CD8-positive, alpha-beta memory T cell (primary cell): ENCODE measurements at regions not wholly inside any gene's neighbourhood (a gene's known extent, or its start where the extent isn't known, plus 50 kb on each side); places are given as distances from the start of the nearest gene placed in this dataset.
"Not testable (repeated sequence)": the region's sequence is repeated elsewhere in the genome, so short reads cannot be mapped to it uniquely, and the experiment has no call there.

Experiments used
- CTCF ChIA-PET: fragments of 350-600 bp; sonication (Branson Sonifier 250); formaldehyde crosslinking; loops from one replicate; lab custom pipeline; 2021; ENCODE audit warnings: antibody characterized with exemption; lab: Charles Lee
- POLR2A ChIA-PET: fragments of 350-600 bp; sonication (Branson Sonifier 250); formaldehyde crosslinking; loops from one replicate; lab custom pipeline; 2021; ENCODE audit warnings: antibody characterized with exemption; lab: Charles Lee
- DNase-seq, 5 donors: peaks; one replicate each; pipeline versions ENCODE4 v3.0.0 to v3.0.0-alpha.2; 2020 to 2022; ENCODE audit warnings: mixed read lengths in 1 of 5
- H3K27ac ChIP-seq: one replicate; pipeline ENCODE4 v1.7.0; 2013; ENCODE audit warnings: low read depth, mild to moderate bottlenecking, low read length, moderate library complexity
- H3K27me3 ChIP-seq: 2 replicates; pipeline ENCODE4 v1.7.0; 2013; ENCODE audit warnings: low read length, mild to moderate bottlenecking; ENCODE audit not compliant: insufficient read depth, poor library complexity, severe bottlenecking
- H3K36me3 ChIP-seq: 2 replicates; pipeline ENCODE4 v1.7.0; 2013; ENCODE audit warnings: mild to moderate bottlenecking, low read length, moderate library complexity; ENCODE audit not compliant: insufficient read depth
- H3K4me1 ChIP-seq: 2 replicates; pipeline ENCODE4 v1.7.0; 2013; ENCODE audit warnings: mild to moderate bottlenecking, low read length, moderate library complexity; ENCODE audit not compliant: insufficient read depth
- H3K4me3 ChIP-seq: 2 replicates; pipeline ENCODE4 v1.7.0; 2013; ENCODE audit warnings: mild to moderate bottlenecking, low read length
- H3K9me3 ChIP-seq: 2 replicates; pipeline ENCODE4 v1.7.0; 2013; ENCODE audit warnings: mild to moderate bottlenecking, low read length
- H3K27ac Mint-ChIP-seq, 8 donors: one replicate each; pipeline ENCODE4 v1.8.0; 2020 to 2021; ENCODE audit warnings: mixed read lengths in 8 of 8, mild to moderate bottlenecking in 6 of 8, inconsistent platforms in 3 of 8, moderate library complexity in 3 of 8
- H3K27me3 Mint-ChIP-seq, 2 donors: one replicate each; pipeline ENCODE4 v1.8.0; 2020 to 2021; ENCODE audit warnings: mixed read lengths in 2 of 2, mild to moderate bottlenecking in 1 of 2, moderate library complexity in 1 of 2
- H3K36me3 Mint-ChIP-seq, 3 donors: one replicate each; pipeline ENCODE4 v1.8.0; 2020 to 2021; ENCODE audit warnings: mixed read lengths in 3 of 3, inconsistent platforms in 1 of 3, mild to moderate bottlenecking in 1 of 3
- H3K4me1 Mint-ChIP-seq, 3 donors: one replicate each; pipeline ENCODE4 v1.8.0; 2020 to 2021; ENCODE audit warnings: mixed read lengths in 3 of 3, inconsistent platforms in 1 of 3, mild to moderate bottlenecking in 1 of 3
- H3K4me3 Mint-ChIP-seq, 7 donors: one replicate each; pipeline ENCODE4 v1.8.0; 2020 to 2021; ENCODE audit warnings: mixed read lengths in 7 of 7, mild to moderate bottlenecking in 6 of 7, moderate library complexity in 4 of 7, inconsistent platforms in 2 of 7
- H3K9me3 Mint-ChIP-seq, 5 donors: one replicate each; pipeline ENCODE4 v1.8.0; 2020 to 2022; ENCODE audit warnings: mixed read lengths in 5 of 5, mild to moderate bottlenecking in 3 of 5, moderate library complexity in 2 of 5, inconsistent platforms in 1 of 5

DNA sequence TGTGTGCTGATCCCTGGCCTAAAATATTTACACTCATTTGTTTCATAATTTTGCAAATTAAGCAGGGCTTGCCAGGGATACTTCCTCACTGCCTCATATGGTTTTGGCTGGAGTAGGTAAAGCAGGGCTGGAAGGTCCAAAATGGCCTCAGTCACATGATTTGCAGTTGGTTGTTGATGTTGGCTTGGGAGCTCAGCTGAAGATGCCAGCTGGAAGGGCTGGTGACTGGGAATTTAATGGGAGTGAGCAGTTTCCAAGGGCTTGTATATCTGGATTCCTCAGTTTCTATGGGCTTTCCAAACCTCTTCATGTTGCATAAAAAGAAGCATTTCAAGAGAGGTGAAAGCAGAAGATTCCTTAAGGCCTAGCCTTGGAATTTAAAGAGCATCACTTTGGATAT, 729.3 kb downstream of the CDH18 start:
- no peak for DNase-seq
- Histone ChIP-seq H3K27me3 (no peaks in the 10 kb centered on the region), H3K9me3 (no peaks in the 10 kb centered on the region), H3K27ac (no peak overlapping the region), H3K4me3 (no peak overlapping the region), H3K36me3 (no peaks in the 10 kb centered on the region), H3K4me1 (no peaks in the 10 kb centered on the region)
- H3K27me3 Mint-ChIP-seq, result no peaks in the 10 kb centered on the region
- no peaks in the 10 kb centered on the region for H3K36me3 Mint-ChIP-seq
- peak overlapping the region in 1 of 7 donors; percentile 44 for H3K4me3 Mint-ChIP-seq
- H3K9me3 Mint-ChIP-seq, result peaks cover 7 to 23% (median 9%) of the 10 kb centered on the region in 5 donors
- H3K27ac Mint-ChIP-seq, result no peak overlapping the region
- POLR2A ChIA-PET, result no interaction called here
- CTCF ChIA-PET, result no interaction called here
- H3K4me1 Mint-ChIP-seq, result no peaks in the 10 kb centered on the region

DNA sequence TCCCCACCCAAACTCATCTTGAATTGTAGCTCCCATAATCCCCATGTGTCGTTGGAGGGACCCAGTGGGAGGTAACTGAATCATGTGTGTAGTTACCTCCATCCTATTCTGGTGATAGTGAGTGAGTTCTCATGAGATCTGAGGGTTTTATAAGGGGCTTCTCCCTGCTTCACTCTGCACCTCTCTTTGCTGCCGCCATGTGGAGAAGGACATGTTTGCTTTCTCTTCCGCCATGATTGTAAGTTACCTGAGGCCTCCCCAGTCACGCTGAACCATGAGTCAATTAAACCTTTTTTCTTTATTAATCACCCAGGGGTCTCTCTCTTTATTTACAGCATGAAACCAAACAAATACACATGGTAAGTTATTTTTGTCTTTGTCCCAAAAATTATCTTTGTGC, 726.1 kb downstream of the CDH18 start:
- no peaks in the 10 kb centered on the region for H3K27me3 ChIP-seq
- Mint-ChIP-seq H3K36me3 (no peaks in the 10 kb centered on the region), H3K9me3 (peaks cover 0 to 28% (median 7%) of the 10 kb centered on the region in 5 donors), H3K27me3 (no peaks in the 10 kb centered on the region), H3K27ac (no peak overlapping the region), H3K4me3 (no peak overlapping the region), H3K4me1 (no peaks in the 10 kb centered on the region)
- CTCF ChIA-PET, result no interaction called here
- no peak for DNase-seq
- H3K4me1 ChIP-seq, result no peaks in the 10 kb centered on the region
- H3K4me3 ChIP-seq, result no peak overlapping the region
- no peak overlapping the region for H3K27ac ChIP-seq
- POLR2A ChIA-PET, result no interaction called here
- no peaks in the 10 kb centered on the region for H3K36me3 ChIP-seq
- H3K9me3 ChIP-seq, result no peaks in the 10 kb centered on the region

DNA sequence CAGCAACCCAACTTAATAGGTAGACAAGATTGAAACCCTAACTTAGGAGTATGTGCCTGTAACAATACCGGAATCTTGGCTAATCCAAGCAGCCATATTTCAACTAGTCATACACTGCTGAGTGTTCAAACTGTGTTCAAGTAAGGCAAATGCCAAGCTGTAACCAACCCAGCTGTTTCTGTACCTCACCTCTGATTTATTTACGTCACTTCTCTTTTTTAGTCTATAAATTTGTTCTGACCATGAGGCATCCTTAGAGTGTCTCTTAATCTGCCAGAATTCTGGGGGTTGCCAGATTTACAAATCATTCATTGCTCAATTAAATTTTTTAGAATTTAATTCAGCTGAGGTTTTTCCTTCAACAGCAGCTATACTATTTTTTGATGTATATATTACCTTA, 723.2 kb downstream of the CDH18 start:
- H3K36me3 ChIP-seq, result no peaks in the 10 kb centered on the region
- H3K9me3 ChIP-seq, result no peaks in the 10 kb centered on the region
- peaks cover 3 to 25% (median 9%) of the 10 kb centered on the region in 5 donors for H3K9me3 Mint-ChIP-seq
- H3K27ac ChIP-seq, result no peak overlapping the region
- no peaks in the 10 kb centered on the region for H3K27me3 Mint-ChIP-seq
- H3K36me3 Mint-ChIP-seq, result no peaks in the 10 kb centered on the region
- no peak overlapping the region for H3K4me3 Mint-ChIP-seq
- no peaks in the 10 kb centered on the region for H3K4me1 Mint-ChIP-seq
- no peak for DNase-seq
- ChIA-PET CTCF (no interaction called here), POLR2A (no interaction called here)
- H3K4me3 ChIP-seq, result no peak overlapping the region
- H3K27ac Mint-ChIP-seq, result no peak overlapping the region
- no peaks in the 10 kb centered on the region for H3K27me3 ChIP-seq
- no peaks in the 10 kb centered on the region for H3K4me1 ChIP-seq

DNA sequence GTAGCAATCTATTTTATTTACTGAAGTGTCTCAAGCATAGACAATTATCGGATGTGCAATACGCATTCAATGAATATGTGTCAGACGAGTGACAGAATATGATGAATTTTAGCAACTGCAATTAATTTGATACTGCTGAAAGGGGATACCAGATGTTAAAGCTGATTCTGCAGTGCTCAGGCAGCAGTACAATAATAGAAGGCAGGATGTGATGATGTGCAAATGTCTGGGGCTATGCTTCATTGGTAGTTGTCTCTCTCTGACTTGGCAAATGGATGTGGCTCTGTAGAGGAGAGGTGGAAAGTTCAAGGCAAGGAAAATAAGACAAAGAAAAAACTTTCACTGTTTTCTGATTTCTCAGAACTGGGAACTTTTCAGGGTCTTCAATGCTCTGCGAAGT, 721.2 kb downstream of the CDH18 start:
- Mint-ChIP-seq H3K36me3 (no peaks in the 10 kb centered on the region), H3K4me3 (no peak overlapping the region), H3K27ac (no peak overlapping the region), H3K27me3 (no peaks in the 10 kb centered on the region), H3K9me3 (peaks cover 2 to 17% (median 8%) of the 10 kb centered on the region in 5 donors), H3K4me1 (no peaks in the 10 kb centered on the region)
- H3K9me3 ChIP-seq, result no peaks in the 10 kb centered on the region
- H3K4me3 ChIP-seq, result no peak overlapping the region
- H3K4me1 ChIP-seq, result no peaks in the 10 kb centered on the region
- H3K27me3 ChIP-seq, result no peaks in the 10 kb centered on the region
- DNase-seq, result no peak
- no peak overlapping the region for H3K27ac ChIP-seq
- ChIA-PET CTCF (no interaction called here), POLR2A (no interaction called here)
- no peaks in the 10 kb centered on the region for H3K36me3 ChIP-seq

DNA sequence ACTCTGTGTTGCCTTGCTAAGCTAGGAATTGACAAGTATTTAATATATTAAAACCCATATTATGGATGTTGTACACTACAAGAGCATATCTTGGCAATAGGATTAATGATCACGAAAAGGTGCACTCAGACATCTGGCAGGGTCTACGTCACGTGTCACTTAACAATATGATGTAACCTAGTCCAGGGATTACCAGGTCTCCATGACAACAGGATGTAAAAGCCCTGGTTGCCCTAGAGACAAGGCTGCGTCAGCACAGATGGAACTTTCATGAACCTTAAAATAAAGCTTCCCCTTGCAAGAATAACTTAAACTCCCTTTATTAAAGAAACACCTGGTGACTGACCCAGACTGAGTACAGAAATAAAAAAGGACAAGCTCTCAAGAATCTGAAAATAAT, 717.8 kb downstream of the CDH18 start:
- Histone ChIP-seq H3K36me3 (no peaks in the 10 kb centered on the region), H3K4me1 (no peaks in the 10 kb centered on the region), H3K4me3 (no peak overlapping the region), H3K27me3 (no peaks in the 10 kb centered on the region), H3K9me3 (no peaks in the 10 kb centered on the region), H3K27ac (no peak overlapping the region)
- CTCF ChIA-PET, result no interaction called here
- no peaks in the 10 kb centered on the region for H3K36me3 Mint-ChIP-seq
- H3K4me1 Mint-ChIP-seq, result no peaks in the 10 kb centered on the region
- peaks cover 0 to 9% (median 7%) of the 10 kb centered on the region in 5 donors for H3K9me3 Mint-ChIP-seq
- POLR2A ChIA-PET, result no interaction called here
- H3K27ac Mint-ChIP-seq, result no peak overlapping the region
- DNase-seq, result no peak
- no peak overlapping the region for H3K4me3 Mint-ChIP-seq
- H3K27me3 Mint-ChIP-seq, result no peaks in the 10 kb centered on the region

GRCh38 chr5:19274578-19274977, 713.4 kb downstream of the CDH18 start:
- Histone ChIP-seq H3K4me3 (no peak overlapping the region), H3K9me3 (no peaks in the 10 kb centered on the region), H3K36me3 (no peaks in the 10 kb centered on the region), H3K27me3 (no peaks in the 10 kb centered on the region), H3K4me1 (no peaks in the 10 kb centered on the region), H3K27ac (no peak overlapping the region)
- Mint-ChIP-seq H3K9me3 (peaks cover 0 to 14% (median 8%) of the 10 kb centered on the region in 5 donors), H3K36me3 (no peaks in the 10 kb centered on the region), H3K4me1 (no peaks in the 10 kb centered on the region), H3K4me3 (no peak overlapping the region), H3K27ac (no peak overlapping the region), H3K27me3 (no peaks in the 10 kb centered on the region)
- CTCF ChIA-PET, result no interaction called here
- POLR2A ChIA-PET, result no interaction called here
- no peak for DNase-seq

- ChIA-PET POLR2A (no interaction called here), CTCF (no interaction called here)
- H3K27me3 ChIP-seq, result no peaks in the 10 kb centered on the region
- H3K36me3 Mint-ChIP-seq, result no peaks in the 10 kb centered on the region
- no peak for DNase-seq
- no peaks in the 10 kb centered on the region for H3K36me3 ChIP-seq
- H3K9me3 Mint-ChIP-seq, result peaks cover 15 to 24% (median 17%) of the 10 kb centered on the region in 5 donors
- no peaks in the 10 kb centered on the region for H3K9me3 ChIP-seq
- H3K4me3 Mint-ChIP-seq, result no peak overlapping the region
- no peaks in the 10 kb centered on the region for H3K4me1 Mint-ChIP-seq
- H3K27ac Mint-ChIP-seq, result no peak overlapping the region
- no peak overlapping the region for H3K27ac ChIP-seq
- no peaks in the 10 kb centered on the region for H3K4me1 ChIP-seq
- H3K4me3 ChIP-seq, result no peak overlapping the region
- no peaks in the 10 kb centered on the region for H3K27me3 Mint-ChIP-seq
These were observed 702.7 kb downstream of the CDH18 start for GRCh38 chr5:19285286-19285685.

- H3K27ac Mint-ChIP-seq, H3K4me1 Mint-ChIP-seq, H3K36me3 ChIP-seq, H3K9me3 ChIP-seq, H3K4me1 ChIP-seq, H3K4me3 Mint-ChIP-seq, H3K27me3 ChIP-seq, H3K4me3 ChIP-seq, H3K36me3 Mint-ChIP-seq, CTCF ChIA-PET, H3K27me3 Mint-ChIP-seq, DNase-seq, POLR2A ChIA-PET: not testable (repeated sequence)
- H3K27ac ChIP-seq, result peak overlapping the region; percentile 38
- H3K9me3 Mint-ChIP-seq, result peaks cover 12 to 23% (median 16%) of the 10 kb centered on the region in 5 donors
These were observed 700.3 kb downstream of the CDH18 start for GRCh38 chr5:19287548-19288277.
